ENCODE measurements at regions not wholly inside any gene's neighbourhood (a gene's known extent, or its start where the extent isn't known, plus 50 kb on each side); places are given as distances from the start of the nearest gene placed in this dataset.

DNA sequence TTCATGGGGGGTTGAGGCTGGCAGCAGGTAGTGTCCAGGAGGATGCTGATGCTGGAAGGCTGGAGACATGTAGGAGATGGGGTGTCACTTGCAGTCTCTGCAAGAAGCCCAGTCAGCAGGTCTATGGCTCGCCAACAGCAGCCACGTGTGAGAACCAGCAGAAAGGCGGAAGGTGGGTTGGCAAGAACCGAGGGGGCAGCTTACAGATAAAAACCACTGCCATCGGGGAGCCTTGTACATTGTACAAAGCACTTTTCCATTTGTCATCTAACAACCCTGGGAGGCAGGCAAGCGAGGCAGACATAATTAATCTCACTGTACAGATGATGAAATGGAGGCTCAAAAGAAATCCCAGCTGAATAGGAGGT is 167.2 kb downstream of the KCNA5 start:
- intact Hi-C loops (cut with DNase I): no loop called here

GRCh38 chr12:5213336-5213735 is 169.7 kb downstream of the KCNA5 start:
- Histone ChIP-seq H3K27ac (no peak overlapping the region), H3K4me3 (no peak overlapping the region), H3K4me1 (no peaks in the 10 kb centered on the region), H3K36me3 (no peaks in the 10 kb centered on the region), H3K9me3 (no peaks in the 10 kb centered on the region), H3K27me3 (no peaks in the 10 kb centered on the region)
- intact Hi-C loops (cut with DNase I): no loop called here
- DNase-seq (ENCODE audit: extremely low spot score in 2 of 2): no peak
- TF ChIP-seq POLR2A (IDR thresholded peaks at IDR 0.05): no peak
- TF ChIP-seq, protein P1, sequence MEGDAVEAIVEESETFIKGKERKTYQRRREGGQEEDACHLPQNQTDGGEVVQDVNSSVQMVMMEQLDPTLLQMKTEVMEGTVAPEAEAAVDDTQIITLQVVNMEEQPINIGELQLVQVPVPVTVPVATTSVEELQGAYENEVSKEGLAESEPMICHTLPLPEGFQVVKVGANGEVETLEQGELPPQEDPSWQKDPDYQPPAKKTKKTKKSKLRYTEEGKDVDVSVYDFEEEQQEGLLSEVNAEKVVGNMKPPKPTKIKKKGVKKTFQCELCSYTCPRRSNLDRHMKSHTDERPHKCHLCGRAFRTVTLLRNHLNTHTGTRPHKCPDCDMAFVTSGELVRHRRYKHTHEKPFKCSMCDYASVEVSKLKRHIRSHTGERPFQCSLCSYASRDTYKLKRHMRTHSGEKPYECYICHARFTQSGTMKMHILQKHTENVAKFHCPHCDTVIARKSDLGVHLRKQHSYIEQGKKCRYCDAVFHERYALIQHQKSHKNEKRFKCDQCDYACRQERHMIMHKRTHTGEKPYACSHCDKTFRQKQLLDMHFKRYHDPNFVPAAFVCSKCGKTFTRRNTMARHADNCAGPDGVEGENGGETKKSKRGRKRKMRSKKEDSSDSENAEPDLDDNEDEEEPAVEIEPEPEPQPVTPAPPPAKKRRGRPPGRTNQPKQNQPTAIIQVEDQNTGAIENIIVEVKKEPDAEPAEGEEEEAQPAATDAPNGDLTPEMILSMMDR (IDR thresholded peaks at IDR 0.05): no peak
- no peak for TF ChIP-seq POLR2AphosphoS5 (IDR thresholded peaks at IDR 0.05; ENCODE audit: insufficient read depth in 1 of 2, low read depth in 1 of 2)

More for the DNA sequence above, 167.2 kb downstream of the KCNA5 start:
- no peaks in the 10 kb centered on the region for H3K36me3 ChIP-seq
- no peaks in the 10 kb centered on the region for H3K4me1 ChIP-seq
- no peaks in the 10 kb centered on the region for H3K27me3 ChIP-seq
- no peak for TF ChIP-seq POLR2A (IDR thresholded peaks at IDR 0.05)
- no peak for TF ChIP-seq POLR2AphosphoS5 (IDR thresholded peaks at IDR 0.05; ENCODE audit: insufficient read depth in 1 of 2, low read depth in 1 of 2)
- TF ChIP-seq, protein P1 (IDR thresholded peaks at IDR 0.05): no peak
- H3K27ac ChIP-seq: no peak overlapping the region
- no peaks in the 10 kb centered on the region for H3K9me3 ChIP-seq
- DNase-seq (ENCODE audit: extremely low spot score in 2 of 2): no peak
- H3K4me3 ChIP-seq: no peak overlapping the region

DNA sequence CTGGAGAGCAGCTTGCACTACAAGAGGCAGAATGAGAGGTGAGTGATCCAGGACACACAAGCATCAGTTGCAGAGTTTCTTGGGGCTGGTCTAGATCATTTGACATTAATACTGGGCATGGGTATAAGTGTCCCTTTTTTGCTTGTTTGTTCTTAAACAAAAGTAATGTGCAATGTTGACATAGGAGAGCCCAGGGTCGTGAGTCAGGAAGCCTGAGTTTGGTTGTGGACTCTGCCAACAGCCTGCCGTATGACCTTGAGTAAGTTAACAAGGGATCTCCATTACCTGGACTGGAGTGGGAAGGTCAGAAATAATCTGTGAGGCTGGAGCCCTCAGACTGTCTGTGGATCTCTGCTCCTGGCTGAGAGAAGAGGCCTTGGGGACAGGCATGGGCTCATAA is 170.3 kb downstream of the KCNA5 start:
- H3K4me1 ChIP-seq: no peaks in the 10 kb centered on the region
- H3K36me3 ChIP-seq: no peaks in the 10 kb centered on the region
- no peak overlapping the region for H3K4me3 ChIP-seq
- H3K27ac ChIP-seq: no peak overlapping the region
- no peak for TF ChIP-seq POLR2AphosphoS5 (IDR thresholded peaks at IDR 0.05; ENCODE audit: insufficient read depth in 1 of 2, low read depth in 1 of 2)
- no peak for TF ChIP-seq POLR2A (IDR thresholded peaks at IDR 0.05)
- TF ChIP-seq, protein P1 (IDR thresholded peaks at IDR 0.05): no peak
- H3K27me3 ChIP-seq: no peaks in the 10 kb centered on the region
- intact Hi-C loops (cut with DNase I): no loop called here
- no peak for DNase-seq (ENCODE audit: extremely low spot score in 2 of 2)
- H3K9me3 ChIP-seq: no peaks in the 10 kb centered on the region

GRCh38 chr12:5217936-5218335 is 174.3 kb downstream of the KCNA5 start:
- H3K4me3 ChIP-seq: no peak overlapping the region
- no peak overlapping the region for H3K27ac ChIP-seq
- H3K9me3 ChIP-seq: no peaks in the 10 kb centered on the region
- no peaks in the 10 kb centered on the region for H3K4me1 ChIP-seq
- H3K36me3 ChIP-seq: no peaks in the 10 kb centered on the region
- no peaks in the 10 kb centered on the region for H3K27me3 ChIP-seq
- TF ChIP-seq POLR2A (IDR thresholded peaks at IDR 0.05) (no peak), POLR2AphosphoS5 (IDR thresholded peaks at IDR 0.05; ENCODE audit: insufficient read depth in 1 of 2, low read depth in 1 of 2) (no peak)
- TF ChIP-seq, protein P1 (IDR thresholded peaks at IDR 0.05): no peak
- no peak for DNase-seq (ENCODE audit: extremely low spot score in 2 of 2)
- intact Hi-C loops (cut with DNase I): no loop called here

- intact Hi-C loops (cut with DNase I): no loop called here
- DNase-seq (ENCODE audit: extremely low spot score in 2 of 2): no peak
- no peaks in the 10 kb centered on the region for H3K36me3 ChIP-seq
- no peak overlapping the region for H3K4me3 ChIP-seq
- H3K27ac ChIP-seq: no peak overlapping the region
- TF ChIP-seq, protein P1 (IDR thresholded peaks at IDR 0.05): no peak
- TF ChIP-seq POLR2A (IDR thresholded peaks at IDR 0.05) (no peak), POLR2AphosphoS5 (IDR thresholded peaks at IDR 0.05; ENCODE audit: insufficient read depth in 1 of 2, low read depth in 1 of 2) (no peak)
- no peaks in the 10 kb centered on the region for H3K4me1 ChIP-seq
- H3K27me3 ChIP-seq: no peaks in the 10 kb centered on the region
- H3K9me3 ChIP-seq: no peaks in the 10 kb centered on the region
Measured at GRCh38 chr12:5220099-5220498, 176.4 kb downstream of the KCNA5 start.
